Neural progenitor cell (in vitro differentiated cells): ENCODE measurements at regions not wholly inside any gene's neighbourhood (a gene's known extent, or its start where the extent isn't known, plus 50 kb on each side); places are given as distances from the start of the nearest gene placed in this dataset.

Experiments
- EZH2 ChIP-seq: fragments of 200-600 bp; sonication (generic); IDR thresholded peaks from 2 replicates; pipeline ENCODE4 v1.6.1; 2017; ENCODE audit warnings: antibody characterized with exemption, mild to moderate bottlenecking, moderate library complexity
- EZH2phosphoT487 ChIP-seq: fragments of 200-600 bp; sonication (generic); IDR thresholded peaks from 2 replicates; pipeline ENCODE4 v1.6.1; 2017; ENCODE audit warnings: antibody characterized with exemption
- TF ChIP-seq, protein P1 (sequence below): fragments of 200-600 bp; sonication (generic); IDR thresholded peaks from 2 replicates; pipeline ENCODE4 v1.5.1; 2017; ENCODE audit warnings: antibody characterized with exemption, mild to moderate bottlenecking

DNA sequence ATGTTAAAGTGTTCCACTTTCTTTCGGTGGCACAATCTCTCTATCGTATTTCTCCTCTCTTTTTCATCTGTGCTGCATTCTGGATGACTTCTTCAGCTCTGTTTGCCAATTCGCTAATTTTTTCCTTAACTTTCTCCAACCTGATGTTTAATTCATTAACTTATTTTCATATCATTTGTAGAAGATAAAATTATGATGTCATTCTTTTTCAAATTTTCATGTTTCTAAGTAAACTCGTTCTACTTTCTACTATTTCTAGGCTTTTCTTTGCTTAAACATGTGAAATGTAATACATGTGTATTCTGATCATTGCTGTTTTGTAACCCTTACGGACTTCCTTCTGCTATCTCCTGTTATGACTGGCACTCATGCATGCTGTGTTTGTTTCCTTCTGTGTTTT, 648.4 kb downstream of the QKI start:
- TF ChIP-seq, protein P1, sequence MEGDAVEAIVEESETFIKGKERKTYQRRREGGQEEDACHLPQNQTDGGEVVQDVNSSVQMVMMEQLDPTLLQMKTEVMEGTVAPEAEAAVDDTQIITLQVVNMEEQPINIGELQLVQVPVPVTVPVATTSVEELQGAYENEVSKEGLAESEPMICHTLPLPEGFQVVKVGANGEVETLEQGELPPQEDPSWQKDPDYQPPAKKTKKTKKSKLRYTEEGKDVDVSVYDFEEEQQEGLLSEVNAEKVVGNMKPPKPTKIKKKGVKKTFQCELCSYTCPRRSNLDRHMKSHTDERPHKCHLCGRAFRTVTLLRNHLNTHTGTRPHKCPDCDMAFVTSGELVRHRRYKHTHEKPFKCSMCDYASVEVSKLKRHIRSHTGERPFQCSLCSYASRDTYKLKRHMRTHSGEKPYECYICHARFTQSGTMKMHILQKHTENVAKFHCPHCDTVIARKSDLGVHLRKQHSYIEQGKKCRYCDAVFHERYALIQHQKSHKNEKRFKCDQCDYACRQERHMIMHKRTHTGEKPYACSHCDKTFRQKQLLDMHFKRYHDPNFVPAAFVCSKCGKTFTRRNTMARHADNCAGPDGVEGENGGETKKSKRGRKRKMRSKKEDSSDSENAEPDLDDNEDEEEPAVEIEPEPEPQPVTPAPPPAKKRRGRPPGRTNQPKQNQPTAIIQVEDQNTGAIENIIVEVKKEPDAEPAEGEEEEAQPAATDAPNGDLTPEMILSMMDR: no peak
- no peak for TF ChIP-seq EZH2phosphoT487
- no peak for TF ChIP-seq EZH2
